ENCODE measurements at regions not wholly inside any gene's neighbourhood (a gene's known extent, or its start where the extent isn't known, plus 50 kb on each side); places are given as distances from the start of the nearest gene placed in this dataset.
"Not testable (repeated sequence)": the region's sequence is repeated elsewhere in the genome, so short reads cannot be mapped to it uniquely, and the experiment has no call there.

GRCh38 chr16:85204242-85205010, 92.2 kb upstream of the CIBAR2 start:
- DNase-seq = no peak

- not testable (repeated sequence) for DNase-seq
Measured at GRCh38 chr16:85205257-85205656, 93.0 kb upstream of the CIBAR2 start.

GRCh38 chr16:85205747-85206471, 93.6 kb upstream of the CIBAR2 start:
- no peak for DNase-seq

GRCh38 chr16:85206472-85207356, 94.4 kb upstream of the CIBAR2 start:
- peak; percentile 89 for DNase-seq

GRCh38 chr16:85207357-85207921, 95.2 kb upstream of the CIBAR2 start:
- DNase-seq = no peak

- no peak for DNase-seq
Measured at GRCh38 chr16:85208181-85208580, 95.9 kb upstream of the CIBAR2 start.

- no peak for DNase-seq
Measured at GRCh38 chr16:85208643-85209520, 96.6 kb upstream of the CIBAR2 start.

GRCh38 chr16:85209526-85210121, 97.4 kb upstream of the CIBAR2 start:
- DNase-seq = no peak

- no peak for DNase-seq
Measured at GRCh38 chr16:85210423-85211169, 98.3 kb upstream of the CIBAR2 start.

- DNase-seq = no peak
Measured at GRCh38 chr16:85211271-85211801, 99.1 kb upstream of the CIBAR2 start.

- DNase-seq = no peak
Measured at GRCh38 chr16:85213926-85214675, 101.8 kb upstream of the CIBAR2 start.

GRCh38 chr16:85215478-85216118, 103.3 kb upstream of the CIBAR2 start:
- DNase-seq = no peak

- DNase-seq = no peak
Measured at GRCh38 chr16:85216522-85217375, 104.5 kb upstream of the CIBAR2 start.

GRCh38 chr16:85220125-85220839, 108.0 kb upstream of the CIBAR2 start:
- peak; percentile 96 for DNase-seq

GRCh38 chr16:85220964-85221731, 108.9 kb upstream of the CIBAR2 start:
- peak; percentile 78 for DNase-seq

- DNase-seq = no peak
Measured at GRCh38 chr16:85221771-85222154, 109.5 kb upstream of the CIBAR2 start.

All from femur (tissue), 1 donor.